Retina (tissue), 1 donor: ENCODE measurements at regions not wholly inside any gene's neighbourhood (a gene's known extent, or its start where the extent isn't known, plus 50 kb on each side); places are given as distances from the start of the nearest gene placed in this dataset.

Experiments
- DNase-seq: peaks from one replicate; pipeline ENCODE4 v3.0.0-alpha.2; 2016

DNA sequence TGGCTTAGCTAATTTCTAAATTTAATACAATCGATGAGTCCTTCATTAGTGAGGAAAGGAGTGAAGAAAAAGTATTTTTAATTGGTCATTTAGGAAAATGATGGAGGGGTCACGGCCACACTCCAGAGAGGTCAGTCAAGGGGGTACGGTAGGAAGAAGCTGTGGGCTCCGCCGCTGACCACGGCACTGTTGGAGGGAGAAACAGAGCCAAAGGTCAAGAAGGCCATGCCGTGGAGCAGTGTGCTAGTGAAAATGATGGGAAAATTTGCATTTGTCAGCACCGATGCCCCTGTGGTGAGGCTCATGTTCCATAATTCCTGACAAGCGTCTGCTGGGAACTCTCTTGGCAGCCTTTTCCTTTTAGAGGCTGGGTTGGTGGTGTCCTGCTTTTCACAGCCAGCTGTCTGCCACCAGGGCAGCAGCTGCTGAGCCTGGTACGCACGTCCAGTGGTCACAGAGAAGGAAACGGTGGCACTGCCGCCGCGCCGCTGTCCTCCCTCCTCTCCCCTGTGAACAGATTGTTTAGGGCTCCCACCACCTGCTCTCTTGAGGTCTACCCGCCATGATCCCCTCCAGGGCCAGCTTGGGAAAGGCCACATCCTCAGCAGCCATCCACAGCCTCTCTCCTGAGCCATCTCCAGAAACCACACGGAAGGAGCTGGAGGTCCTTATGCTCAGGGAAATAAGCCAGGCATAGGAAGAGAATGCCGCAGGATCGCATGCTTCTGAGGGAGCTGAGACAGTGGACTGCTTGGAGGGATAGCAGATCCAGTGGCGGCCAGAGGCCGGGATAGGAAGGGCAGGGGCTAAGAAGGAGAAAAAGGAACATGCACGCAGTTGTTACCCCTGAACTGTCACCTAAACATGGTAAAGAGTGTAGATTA is 263.7 kb upstream of the PPP2R2D start:
- DNase-seq = no peak

DNA sequence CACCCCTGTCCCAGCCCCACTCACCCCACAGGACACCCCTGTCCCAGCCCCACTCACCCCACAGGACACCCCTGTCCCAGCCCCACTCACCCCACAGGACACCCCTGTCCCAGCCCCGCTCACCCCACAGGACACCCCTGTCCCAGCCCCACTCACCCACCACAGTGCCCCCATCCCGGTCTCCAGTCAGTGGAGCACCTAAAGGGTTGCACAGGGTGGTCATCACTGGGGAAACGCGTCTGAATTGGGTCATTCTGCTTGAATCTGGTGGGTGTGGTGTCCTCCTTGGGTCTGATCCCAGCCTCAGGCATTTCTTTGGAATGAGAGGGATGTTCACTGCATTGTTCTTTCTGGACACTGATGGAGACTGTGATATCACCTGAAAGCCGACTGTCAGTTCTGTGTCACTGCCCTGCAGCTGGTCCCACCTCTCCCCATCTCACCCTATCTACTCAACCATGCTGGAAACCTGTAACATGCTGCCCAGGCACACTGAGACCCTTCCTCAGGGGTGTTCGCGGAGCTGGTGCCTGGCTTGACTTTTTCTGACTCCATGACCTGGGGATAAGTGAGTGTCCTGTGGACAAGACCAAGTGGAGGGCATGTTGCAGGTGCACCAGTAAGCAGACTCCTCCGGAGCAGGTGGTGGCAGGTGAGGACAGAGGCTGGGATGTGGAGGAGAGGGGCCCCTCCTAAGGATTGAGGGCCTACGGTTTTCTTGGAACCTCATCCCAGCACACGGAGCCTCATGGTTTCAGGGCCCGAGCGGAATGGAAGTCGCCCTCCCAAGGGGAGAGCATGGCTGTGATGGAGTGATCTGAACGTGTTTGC is 262.5 kb upstream of the PPP2R2D start:
- no peak for DNase-seq

DNA sequence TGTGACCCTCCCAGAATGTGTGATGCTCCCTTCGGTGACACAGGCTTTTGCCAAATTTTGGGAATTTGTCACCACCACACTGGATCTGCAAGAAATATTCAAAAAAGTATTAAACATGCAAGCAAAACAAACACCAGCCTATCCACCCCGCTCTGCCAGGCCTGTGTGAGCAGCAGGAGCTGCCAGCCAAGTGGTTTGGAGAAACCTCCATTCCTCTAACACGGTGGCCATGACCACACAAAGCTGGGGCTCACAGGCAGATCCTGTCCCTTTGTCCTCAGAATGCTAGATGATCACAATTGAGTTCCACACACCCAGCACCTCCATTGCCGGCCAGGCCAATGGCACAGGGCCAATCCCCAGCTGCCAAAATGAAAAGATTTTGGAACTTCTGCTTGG is 261.9 kb upstream of the PPP2R2D start:
- no peak for DNase-seq

DNA sequence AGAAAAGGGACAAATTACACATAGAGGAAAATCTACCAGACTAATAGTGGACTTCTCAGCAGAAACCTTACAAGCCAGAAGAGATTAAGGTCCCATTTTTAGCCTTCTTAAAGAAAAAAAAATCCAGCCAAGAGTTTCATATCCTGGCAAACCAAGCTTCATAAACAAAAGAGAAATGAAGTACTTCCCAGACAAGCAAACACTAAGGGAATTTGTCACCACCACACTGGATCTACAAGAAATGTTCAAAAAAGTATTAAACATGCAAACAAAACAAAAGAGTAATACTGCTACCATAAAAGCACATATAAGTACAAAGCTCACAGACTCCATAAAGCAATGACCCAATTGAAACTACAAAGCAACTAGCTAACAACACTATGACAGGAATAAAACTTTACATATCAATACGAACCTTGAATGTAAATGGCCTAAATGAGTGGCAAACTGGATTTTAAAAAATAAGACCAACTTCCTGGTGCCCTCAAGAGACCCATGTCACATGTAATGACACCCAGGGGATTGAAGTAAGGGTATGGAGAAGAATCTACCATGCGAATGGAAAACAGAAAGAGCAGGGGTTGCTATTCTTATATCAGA is 260.7 kb upstream of the PPP2R2D start:
- DNase-seq = no peak

DNA sequence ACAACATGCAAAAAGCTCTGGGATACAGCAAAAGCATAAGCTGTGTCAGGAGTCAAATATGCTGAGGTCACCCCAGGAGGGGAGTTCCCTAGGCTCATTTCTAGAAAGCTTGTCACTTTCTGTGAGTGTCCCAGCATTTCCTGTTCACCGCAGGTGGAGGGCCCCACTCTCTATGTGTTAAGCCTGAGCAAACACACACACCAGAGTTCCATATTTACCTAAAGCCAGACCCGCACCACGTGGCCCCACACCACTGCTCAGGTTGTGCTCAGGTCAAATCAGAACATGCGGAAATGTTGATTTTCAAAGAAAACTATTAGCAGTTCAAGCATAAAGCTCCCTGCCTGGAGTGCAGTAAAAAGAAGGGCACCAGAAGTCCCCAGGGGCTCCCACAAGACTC is 259.6 kb upstream of the PPP2R2D start:
- no peak for DNase-seq

DNA sequence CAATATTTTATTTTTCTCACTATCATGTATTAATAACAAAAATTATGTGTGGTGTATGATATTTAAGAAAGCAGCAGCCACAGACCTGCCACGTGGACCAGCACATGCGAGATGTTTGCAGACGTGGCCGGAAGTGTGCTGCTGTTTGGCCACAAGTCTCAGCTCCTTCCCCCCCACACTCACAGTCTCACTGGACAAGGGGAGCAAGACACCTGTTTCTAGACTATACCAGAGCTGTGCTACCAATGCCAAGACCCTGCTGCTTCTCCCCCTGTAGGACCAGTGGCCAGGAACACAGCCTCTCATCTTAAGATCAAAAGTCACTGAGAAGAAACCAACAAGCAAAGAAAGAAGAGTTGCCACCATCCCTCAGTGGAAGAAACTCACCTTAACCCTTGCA is 258.9 kb upstream of the PPP2R2D start:
- no peak for DNase-seq

DNA sequence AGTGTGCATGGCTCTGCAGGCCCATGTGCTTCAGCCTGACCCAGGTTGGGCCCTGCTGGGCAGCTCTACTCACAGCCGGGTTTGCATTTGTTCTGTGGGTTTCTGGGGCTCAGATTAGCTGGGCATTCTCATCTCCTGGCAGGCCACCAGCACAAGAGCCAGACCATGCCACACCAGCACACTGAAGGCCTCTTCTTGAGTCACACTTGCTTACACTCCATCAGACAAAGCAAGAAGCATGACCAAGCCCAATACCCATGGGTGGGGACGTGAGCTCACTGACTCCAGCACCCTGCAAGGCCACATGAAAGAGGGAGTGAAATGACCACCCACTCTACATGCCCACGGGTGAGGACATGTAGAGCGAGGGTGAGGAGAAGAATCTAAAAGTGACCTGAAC is 257.8 kb upstream of the PPP2R2D start:
- no peak for DNase-seq

DNA sequence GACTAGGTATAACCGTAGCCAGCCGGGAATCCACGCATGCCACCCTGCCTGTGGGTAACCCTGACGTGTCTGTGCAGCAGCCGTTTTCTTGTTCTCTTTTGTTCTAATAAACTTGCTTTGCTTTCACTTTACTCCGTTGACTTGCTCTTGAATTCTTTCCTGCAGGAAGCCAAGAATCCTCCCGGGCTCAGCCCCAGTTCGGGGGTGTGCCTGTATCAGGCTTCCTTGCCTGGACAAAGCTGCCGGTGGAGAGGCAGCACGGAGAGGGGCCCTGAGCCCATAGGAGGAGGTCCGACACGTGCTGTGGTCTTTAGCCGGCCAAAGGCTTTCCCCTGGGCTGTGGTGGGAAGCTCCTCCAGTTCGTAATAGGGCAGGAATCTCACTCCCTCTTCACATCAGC is 256.5 kb upstream of the PPP2R2D start:
- no peak for DNase-seq

DNA sequence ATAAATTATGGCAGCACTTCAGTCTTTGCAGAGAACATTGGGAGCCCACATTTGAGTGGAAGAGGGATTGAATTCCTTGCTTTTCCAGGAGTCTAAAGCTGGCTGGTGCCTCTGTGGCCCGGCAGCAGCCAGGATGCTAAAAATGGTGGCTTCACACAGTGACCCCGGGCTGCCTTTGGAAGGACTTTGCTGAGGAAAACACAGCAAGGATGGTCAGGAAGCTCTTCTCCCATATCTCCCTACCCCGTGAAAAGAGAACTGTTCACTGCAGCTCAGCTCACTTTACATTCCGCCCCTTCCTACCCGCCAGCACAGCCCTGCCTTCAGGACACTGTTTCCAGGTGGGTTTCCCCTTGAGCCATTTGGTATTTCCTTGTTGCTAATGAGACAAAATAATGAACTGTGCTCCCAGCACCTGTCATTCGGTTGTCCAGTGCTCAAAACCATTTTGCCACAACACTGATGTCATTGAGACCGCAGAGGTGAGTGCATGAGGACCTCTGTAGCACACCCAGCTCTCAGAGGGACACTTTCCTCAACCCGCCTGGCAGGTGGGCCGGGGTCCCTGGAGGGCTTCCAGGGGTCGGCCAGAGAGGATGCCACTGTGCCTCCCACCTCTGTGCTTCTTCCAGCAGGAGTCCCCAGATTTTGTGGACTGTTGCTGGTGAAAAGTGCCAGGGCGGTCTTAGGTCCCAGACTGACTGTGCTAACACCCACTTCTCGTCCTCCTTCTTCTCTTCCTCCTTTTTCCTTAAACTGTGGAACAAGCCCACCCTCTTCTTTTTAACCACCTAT is 255.7 kb upstream of the PPP2R2D start:
- DNase-seq = no peak

DNA sequence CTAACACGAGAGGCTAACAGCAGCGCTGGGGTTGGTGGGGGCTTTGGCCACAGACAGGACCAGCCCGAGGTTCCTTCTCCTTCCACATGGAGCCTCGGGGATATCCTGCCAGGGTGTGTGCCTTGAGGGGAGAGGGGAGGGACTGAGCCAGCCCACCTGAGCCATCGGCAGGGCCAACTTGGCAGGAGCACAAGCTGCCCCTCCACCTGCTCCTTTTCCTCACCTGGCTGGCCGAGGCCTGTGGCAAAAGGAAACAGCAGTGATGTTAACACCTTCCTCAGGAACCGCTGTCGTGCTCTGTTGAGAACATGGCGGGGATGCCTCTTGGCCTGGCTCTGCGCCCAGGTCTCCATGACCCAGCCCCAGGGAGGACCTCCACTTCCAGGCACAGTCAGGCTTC is 255.1 kb upstream of the PPP2R2D start:
- no peak for DNase-seq

DNA sequence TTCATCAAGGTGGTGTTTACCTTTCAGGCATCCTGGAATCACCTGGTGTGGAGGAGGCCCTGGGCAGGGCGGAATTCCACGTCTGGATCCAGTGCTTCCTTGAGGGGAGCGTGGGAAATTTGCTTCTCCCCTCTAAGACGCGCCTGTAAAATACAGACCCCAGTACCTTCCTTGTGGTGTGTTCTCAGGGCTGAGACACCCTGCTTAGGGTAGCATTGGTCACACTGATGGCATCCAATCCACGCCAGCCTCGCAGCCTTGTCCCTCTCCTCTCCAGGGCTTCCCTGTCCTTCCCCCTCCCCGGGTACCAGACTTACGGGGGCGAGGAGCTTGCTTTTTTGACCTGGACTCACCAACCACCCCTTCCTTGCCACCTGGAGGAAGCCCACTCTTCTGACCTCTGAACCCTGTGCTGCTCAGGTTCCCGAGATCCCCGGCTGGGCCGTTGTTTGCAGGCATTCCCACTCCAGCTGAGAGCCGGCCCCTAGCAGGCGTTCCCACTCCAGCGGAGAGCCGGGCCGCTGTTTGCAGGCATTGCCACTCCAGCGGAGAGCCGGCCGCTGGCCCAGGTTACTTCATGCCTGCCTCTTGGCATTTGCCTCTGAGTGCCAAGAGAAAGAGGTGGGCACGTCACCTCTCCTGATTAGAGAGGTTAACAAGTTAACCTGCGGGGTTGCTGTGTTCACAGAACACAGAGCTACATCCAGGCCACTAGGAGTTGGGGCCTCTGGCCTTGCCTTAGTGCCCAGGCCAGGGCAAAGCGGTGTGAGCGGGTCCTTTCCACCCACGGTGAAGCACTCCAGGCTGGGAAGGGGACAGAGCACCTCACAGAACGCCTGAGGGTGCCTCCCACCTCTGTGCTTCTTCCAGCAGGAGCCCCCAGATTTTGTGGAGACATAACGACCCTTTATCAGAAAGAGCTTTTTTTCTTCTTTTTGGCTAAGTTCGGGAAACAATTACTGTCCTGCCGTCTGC is 254.0 kb upstream of the PPP2R2D start:
- DNase-seq = no peak

DNA sequence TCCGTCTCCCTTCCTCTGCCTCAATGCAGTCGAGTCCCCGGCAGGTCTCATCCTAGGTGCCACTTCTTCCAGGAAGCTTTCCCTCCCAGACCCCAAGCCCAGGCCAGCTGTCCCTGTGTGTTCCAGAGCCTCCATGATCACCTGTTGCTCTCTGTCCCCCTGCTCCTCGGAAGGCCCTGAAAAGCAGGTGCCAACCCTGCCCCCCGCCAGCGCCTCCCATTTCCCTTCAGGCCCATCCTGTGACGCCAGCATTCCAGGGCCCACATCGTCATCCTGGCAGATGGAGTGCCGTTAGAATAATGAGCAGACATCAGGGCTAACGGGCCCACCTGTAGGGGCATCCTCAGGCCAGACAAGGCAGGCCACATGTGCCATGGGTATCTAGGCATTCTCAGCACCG is 253.0 kb upstream of the PPP2R2D start:
- DNase-seq = no peak

DNA sequence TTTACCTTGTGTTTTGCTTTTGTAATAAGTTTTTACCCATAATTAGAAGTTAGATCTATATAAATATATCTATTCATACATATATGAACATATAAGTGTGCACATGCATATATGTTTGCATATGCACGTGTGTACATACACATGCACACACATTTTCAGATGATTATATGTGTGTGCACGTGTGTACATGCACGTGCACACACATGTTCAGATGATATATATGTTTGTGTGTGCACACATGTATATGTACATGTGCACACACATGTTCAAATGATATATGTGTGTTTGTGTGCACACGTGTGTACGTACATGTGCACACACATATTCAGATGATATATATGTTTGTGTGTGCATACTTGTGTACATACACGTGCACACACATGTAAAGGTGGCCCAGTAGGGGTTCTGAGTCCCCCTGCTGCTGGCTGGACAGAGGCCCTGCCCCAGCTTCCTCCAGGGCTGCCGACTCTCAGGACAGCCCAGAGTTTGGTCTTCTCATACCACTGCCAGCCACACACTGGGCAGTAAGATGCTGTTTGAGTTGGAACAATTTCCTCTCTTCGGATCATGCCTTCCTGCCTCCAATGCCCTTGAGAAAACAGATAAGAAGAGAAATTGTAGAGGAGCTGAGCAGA is 252.3 kb upstream of the PPP2R2D start:
- DNase-seq = no peak

DNA sequence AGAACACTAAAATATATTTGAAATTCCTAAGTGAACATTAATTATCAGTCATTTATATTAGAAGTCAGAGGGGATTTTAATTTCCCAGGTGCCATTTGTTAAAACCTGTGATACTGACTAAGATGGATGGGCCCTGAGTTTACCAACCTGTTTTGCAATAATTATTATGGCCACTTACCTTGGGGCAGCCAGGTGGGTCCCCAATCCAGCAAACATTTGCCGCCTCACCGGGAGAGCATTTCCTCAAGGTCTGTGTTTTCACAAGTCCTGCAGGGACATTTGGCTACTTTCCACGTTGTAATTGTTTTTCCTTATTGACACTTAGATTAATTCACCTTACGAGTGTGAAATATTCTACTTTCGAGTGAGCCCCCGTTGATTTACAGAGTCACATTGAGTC is 251.2 kb upstream of the PPP2R2D start:
- DNase-seq = no peak

DNA sequence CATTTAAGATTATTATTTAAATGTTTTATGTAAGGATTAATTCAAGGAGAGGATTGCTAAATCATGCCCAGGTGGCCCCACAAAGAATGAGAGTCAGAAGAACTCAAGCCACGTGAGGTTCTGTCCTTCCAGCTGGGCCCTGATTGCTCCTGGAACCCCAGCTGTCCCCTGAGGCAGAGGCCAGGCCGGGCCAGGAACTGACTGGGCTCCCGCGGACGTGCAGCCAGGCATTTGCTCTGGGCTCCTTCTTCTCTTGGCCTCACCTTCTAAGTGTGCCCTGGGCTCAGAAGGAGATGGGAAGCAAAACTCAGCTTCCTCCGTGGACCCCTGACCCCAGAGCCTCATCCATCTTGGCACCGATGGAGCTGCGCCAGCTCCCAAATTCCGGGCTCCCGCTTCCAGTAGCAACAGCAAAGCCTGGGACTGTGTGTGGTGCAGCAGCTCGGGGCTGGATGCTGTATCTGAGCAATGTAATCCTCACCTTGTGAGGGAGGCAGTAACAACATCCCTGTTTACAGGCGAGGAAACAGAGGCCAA is 250.6 kb upstream of the PPP2R2D start:
- DNase-seq = no peak

DNA sequence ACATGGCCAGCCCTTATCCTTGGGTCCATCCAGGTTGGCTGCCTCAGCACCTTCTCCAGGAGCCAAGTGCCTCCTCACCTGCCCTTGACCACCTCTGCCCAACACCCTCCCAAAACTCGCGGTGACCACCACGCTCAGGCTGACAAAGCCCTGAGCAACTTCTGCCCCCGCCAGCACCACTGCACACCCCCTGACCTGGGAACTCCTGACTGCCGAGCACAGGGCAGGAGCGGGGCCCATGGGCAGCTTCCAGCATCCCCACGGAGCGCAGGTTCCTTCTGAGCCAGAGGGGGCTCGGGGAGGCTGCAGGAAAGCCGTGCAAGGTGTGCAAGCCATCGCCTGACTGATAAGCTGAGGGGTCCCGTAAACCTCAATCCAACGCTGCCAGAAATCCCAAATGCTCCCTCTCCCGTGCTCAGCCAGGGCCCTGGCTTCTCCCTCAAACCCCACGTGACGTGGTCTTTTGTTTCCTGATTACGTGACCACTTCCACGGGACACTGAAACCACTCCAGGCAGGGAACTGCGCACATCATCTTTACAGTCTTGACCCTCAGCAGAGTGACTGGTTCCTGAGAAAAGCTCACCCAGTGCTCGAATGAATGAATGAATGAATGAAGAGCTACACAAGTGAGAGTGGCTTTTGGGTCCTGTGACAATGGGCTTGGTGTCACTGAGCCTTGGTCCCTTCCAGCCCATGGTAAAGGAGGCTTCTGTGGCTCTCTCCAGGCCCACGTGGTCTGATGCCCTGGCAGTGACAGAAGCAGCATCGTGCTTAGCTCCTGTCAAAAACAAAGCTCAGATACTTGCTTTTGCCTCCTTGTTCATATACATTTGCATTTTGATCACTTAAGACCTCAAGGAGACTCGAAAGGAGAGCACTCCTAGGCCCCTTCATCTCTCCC is 249.8 kb upstream of the PPP2R2D start:
- DNase-seq = peak; percentile 17

DNA sequence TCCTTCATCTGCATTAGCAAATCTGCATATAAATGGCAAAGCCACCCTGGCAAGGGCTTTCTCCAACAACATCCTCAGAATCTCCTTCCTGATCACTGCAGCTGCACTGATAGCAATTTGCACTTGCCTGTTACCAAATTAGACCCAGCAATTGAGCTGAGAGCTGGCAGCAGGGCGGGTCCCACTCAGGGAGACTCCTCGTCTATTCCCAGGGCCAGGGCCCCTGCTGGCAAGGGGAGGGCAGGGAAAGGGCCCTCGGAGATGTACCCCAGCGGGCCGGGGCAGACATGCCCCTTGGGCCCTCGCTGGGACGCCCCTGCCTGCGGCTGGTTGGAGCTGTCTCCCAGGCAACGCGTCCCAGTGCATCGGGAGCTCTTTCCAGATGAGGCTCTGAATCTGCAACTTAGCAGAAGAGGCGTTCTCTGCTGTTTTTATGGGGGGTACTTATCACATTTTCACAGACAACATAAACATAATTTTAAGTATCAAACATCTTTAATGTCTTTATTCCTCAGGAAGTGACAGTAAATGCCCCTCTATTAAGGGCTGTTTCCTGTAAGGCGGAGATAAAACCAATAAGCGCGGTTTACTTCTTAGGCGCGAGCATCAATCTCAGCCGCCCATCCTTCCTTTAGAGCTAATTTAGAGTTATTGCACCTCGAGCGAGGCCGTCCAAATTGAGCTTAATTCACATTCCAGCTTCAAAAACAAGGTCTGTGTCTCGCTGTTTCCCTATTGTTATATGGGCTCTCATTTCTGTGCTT is 249.0 kb upstream of the PPP2R2D start:
- DNase-seq = peak; percentile 80

DNA sequence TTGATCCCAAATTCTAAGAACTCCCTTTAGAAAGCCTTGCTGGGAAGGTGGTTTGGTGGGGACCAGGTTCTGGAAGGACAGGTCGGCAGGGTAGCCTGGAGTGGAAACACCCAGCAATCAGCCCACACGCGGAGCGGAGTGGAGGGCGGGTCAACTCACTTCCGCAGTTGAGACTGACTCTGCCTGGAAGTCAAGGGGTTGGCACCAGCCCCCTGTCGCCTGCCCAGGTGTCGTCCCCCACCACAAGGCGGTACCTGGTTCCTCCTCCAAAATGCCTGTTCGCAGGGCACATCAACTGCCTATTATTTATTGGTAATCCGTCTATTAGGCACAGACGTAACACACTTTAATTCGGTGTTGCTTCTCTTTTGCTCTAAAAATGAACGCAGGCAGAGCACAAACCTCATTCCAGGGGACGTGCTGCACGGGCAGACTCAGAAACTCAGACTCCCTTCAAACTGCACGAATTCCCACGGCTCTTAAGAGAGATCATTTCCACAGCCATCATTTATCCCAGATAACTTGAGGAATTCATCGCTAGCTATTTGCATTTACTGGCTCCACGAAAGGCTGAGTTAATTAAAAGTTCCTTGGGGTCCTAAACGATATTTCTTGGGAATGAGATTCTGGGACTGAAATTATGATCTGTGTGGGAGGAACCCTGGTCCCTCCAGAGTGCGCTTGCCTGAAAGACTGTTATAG is 248.2 kb upstream of the PPP2R2D start:
- DNase-seq = peak; percentile 28
